Endometrium (tissue), 2 donors: ENCODE measurements at regions not wholly inside any gene's neighbourhood (a gene's known extent, or its start where the extent isn't known, plus 50 kb on each side); places are given as distances from the start of the nearest gene placed in this dataset.
"Not testable (repeated sequence)": the region's sequence is repeated elsewhere in the genome, so short reads cannot be mapped to it uniquely, and the experiment has no call there.

Source experiments
- FAIRE-seq: peaks from 2 replicates; lab custom pipeline; 2012; peaks lifted over from hg19 to GRCh38; lab: Jason Lieb, UNC
- donor health status: control.
- donor health status: control.

DNA sequence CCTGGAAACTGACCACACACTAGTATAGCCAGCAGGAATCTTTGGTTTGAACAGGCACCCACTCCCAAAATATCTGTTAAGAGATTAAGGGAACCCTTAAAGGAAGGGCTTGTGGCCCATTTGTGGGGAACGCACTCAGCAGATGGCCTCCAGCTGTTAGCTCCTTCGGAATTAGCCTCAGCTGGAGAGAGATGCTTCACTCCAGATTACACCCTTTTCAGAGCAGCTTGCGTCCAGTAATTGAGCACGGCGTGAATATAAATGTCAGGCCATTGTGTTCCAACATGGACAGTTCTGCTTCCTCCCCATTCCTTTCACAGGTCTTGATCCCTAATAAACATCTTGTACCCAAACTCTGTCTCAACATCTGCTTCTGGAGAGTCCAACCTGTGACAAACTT, 397.8 kb downstream of the SEC23A start:
- no peak for FAIRE-seq

- FAIRE-seq: no peak
These were observed 398.8 kb downstream of the SEC23A start for GRCh38 chr14:38704220-38704619.

DNA sequence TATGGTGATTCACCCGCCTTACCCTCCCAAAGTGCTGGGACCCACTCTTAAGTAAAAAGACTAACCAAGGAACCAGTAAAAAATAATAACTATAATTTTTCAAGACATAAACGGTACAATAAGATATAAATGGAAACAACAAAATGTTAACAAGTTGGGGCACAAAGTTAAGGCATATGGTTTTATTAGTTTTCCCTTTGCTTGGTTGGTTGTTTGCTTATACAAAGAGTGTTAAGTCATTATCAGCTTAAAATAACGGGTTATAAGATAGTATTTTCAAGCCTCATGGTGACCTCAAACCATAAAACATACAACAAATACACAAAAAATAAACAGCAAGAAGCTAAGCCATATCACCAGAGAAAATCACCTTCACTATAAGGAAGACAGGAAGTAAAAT, 406.1 kb downstream of the SEC23A start:
- FAIRE-seq: no peak

GRCh38 chr14:38693423-38693822, 409.6 kb downstream of the SEC23A start:
- no peak for FAIRE-seq

DNA sequence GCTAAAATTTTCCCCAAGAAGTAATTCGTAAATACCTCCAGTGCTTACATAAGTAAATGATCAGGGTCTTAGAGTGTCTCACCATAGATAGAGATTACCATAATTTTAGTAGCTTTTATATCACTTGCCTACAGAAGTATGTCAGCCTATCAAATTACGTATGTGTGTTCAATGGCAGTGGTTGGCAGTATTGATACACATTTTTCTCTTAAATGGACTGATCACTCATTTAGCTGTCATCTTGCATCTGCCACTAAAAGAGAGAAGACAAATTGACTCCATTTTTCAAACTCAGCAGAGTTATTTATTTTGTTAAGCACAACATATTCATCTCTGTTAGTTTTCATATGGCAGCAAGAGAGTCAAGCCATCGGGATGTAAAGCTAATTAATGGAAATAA, 413.1 kb upstream of the CLEC14A start:
- FAIRE-seq: no peak

DNA sequence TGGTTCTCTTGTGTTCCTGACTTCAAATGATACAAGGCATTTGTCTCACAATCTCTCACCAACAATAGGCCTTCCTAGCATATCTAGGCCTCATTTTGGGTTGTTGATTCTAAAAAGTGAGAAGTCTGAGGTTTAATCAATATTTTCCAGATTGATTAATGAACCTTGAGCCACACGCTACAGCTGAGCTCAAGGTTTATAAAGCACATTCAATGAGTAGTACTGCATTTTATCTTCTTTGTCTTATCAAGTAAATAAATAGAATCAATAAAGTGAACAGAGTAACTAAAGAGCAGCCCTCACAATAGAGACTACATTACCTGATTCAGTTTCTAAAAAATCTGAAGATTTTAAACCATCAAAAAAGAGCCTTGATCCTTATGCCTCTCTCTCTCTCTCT, 407.5 kb upstream of the CLEC14A start:
- no peak for FAIRE-seq

DNA sequence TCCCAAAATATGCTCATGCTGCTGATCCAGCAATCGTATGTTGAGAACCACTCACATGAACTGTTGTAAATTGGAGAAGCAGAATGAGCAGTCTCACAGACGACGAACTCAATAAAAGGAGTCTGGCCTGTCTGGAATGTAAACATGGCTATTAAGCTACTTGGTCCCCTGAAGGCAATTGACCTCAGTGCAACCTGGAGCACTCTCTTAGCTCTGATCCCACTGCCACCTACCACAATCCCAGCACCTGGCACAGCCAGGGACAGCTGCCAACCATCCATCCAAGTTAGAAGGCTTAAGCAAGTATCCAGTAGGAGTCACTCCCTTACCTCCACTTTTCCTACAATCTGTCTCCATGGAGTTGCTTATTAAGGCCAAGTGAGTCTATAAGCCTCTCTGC, 406.9 kb upstream of the CLEC14A start:
- no peak for FAIRE-seq

DNA sequence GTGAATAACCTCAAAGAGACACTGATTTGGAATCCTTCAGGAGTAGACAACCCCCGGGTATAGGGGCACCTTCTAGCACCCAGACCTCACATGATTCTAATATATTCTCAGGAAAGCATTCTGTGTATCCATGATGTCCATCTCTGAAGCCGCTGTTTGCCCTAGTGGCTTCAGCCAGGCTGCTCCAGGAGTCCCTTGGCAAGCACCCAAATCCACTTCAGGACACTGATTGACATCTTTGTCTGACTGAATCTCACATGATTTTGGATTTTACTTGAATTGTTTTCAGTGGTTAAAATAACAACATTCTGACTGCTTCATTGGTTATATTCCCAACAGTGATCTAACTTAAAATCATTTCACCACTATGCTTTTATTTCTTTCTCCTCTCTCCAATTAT, 390.5 kb upstream of the CLEC14A start:
- no peak for FAIRE-seq

GRCh38 chr14:38634913-38635312, 379.0 kb upstream of the CLEC14A start:
- not testable (repeated sequence) for FAIRE-seq

DNA sequence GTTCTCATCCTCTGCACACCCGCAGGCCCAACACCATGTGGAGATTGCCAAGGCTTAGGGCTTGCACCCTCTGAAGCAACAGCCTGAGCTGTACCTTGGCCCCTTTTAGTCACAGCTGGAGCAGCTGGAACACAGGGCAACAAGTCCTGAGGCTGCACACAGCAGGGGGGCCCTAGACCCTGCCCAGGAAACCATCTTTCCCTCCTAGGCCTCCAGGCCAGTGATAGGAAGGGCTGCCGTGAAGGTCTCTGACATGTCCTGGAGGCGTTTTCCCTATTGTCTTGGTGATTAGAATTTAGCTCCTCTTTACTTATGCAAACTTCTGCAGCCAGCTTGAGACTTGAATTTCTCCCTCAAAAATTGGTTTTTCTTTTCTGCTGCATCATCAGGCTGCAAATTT, 373.5 kb upstream of the CLEC14A start:
- FAIRE-seq: no peak

GRCh38 chr14:38627163-38627562, 371.3 kb upstream of the CLEC14A start:
- FAIRE-seq: no peak

DNA sequence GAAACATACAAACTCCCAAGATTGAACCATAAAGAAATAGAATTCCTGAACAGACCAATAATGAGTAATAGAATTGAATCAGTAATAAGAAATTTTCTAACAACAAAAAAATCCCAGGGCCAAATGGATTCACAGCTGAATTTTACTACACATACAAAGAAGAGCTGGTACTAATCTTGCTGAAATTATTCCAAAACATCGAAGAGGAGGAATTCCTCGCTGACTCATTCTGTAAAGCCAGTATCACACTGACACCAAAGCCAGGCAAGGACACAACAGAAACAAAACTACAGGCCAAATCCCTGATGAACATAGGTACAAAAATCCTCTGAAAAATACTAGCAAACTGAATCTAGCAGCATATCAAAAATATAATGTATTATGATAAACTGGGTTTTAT, 367.8 kb upstream of the CLEC14A start:
- FAIRE-seq: no peak

DNA sequence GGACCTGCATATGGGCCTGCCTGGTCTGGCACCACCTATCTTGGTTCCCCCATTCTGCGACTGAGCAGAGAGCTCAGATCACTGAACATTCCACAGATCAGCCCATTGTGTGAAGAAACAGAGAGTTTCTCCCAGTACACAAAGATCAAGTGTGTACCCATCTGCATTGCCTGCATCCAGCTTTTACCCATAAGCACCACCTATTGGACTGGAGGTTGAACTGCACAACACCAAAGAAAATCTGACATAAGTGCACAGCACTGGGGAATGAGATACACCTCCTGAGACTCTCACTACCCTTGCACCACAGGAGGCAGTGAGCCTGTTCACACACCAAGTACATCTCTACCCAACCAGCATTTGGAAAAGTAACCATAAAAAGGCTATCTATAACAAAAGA, 362.6 kb upstream of the CLEC14A start:
- no peak for FAIRE-seq

GRCh38 chr14:38616959-38617358, 361.1 kb upstream of the CLEC14A start:
- FAIRE-seq: no peak

- no peak for FAIRE-seq
These were observed 356.0 kb upstream of the CLEC14A start for GRCh38 chr14:38611928-38612327.

DNA sequence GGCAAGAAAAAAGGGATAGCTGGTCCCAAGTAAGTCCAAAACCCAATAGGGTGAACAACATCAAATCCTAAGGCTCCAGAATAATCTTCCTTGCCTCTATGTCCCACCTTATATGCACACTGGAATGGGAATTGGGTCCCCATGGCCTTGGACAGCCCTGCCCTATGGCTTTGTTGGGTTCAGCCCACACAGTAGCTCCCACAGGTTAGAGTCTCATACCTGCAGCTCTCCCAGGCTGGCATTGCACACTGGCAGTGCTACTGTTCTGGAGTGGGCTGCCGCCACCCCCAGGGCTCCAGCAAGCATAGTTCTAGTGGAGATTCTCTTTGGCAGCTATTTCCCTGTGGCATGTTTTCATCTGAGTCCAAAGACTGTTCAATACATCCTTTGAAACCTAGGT, 352.4 kb upstream of the CLEC14A start:
- no peak for FAIRE-seq

GRCh38 chr14:38605193-38606114, 349.6 kb upstream of the CLEC14A start:
- no peak for FAIRE-seq

DNA sequence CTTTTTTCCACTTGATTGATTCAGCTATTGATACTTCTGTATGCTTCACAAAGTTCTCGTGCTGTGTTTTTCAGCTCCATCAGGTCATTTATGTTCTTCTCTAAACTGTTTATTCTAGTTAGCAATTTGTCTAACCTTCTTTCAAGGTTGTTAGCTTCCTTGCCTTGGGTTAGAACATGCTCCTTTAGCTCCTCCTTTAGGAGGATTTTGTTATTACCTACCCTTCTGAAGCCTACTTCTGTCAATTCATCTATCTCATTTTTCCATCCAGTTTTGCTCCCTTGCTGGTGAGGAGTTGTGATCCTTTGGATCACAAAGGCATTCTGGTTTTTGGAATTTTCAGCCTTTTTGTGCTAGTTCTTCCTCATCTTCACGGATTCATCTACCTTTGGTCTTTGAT, 344.7 kb upstream of the CLEC14A start:
- FAIRE-seq: not testable (repeated sequence)

GRCh38 chr14:38593476-38593875, 337.6 kb upstream of the CLEC14A start:
- FAIRE-seq: no peak

DNA sequence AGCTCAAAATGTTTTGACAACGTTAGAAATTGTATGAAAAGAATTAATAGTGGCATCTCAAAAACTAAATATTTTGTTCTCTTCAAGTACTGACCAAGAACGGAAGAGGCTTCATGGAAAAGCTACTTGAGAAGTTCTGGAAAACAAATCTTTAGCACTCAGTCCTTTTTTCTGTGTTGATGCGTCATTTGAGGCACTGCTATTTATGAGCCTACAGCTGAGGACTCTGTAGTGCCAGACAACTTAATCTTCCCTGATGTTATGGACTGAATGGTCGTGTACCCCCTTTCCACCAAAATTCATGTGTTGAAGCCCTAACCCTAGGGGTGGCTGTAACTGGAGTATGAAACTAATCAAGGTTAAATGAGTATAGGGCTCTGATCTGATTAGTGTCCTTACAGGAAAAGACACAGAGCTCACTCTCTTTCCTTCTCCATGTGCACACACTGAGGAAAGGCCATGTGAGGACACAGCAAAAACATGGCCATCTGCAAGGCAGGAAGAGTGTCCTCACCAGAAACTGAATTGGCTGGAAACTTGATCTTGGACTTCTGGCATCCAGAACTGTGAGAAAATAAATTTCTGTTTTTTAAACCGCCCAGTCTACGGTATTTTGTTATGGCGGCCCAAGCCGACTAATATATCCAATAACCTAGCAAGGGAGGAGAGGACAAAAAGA, 337.0 kb upstream of the CLEC14A start:
- FAIRE-seq: no peak

DNA sequence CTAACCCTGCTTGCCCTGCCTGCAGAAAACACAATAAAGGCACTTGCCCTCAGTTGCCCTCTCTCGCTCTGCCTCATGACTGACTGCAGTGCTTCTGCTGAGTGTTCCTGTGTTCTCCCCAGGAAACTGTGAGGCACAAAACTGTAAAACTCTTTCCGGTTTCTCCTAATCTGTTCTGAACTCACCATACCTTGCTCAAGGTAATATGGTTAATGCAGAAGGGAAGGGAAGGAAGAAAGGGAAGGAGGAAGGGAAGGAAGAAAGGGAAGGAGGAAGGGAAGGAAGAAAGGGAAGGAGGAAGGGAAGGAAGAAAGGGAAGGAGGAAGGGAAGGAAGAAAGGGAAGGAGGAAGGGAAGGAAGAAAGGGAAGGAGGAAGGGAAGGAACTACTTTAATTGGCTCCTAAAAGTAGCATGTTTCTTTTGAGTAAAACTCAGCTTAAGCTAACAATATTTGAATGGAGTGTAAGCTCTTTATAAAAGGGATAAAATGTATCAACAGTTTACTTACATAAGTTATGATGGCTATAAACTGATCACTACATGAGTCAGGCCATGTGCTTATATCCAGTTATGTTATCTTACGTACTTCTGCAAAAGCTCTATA, 334.0 kb upstream of the CLEC14A start:
- FAIRE-seq: no peak

- FAIRE-seq: no peak
These were observed 327.6 kb upstream of the CLEC14A start for GRCh38 chr14:38583471-38583870.

DNA sequence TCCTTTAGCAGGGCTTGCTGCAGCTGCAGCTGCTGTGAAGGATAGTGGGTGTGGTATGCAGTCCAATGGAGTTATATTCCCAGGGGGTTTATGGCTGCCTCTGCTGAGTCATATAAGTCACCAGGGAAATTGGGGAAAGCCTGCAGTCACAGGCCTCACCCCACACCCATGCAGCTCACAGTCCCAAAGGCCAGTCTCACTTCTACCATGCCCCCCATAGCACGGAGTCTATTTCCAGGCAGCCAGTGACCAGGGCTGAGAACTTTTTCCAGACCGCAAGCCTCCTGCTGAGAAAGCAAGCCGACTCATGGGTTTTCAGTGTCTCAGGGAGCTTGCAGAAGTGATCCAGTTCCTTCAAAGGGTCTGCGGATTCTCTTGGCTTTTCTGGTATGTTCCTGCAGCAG, 322.4 kb upstream of the CLEC14A start:
- FAIRE-seq: no peak
